CD4-positive, alpha-beta memory T cell (primary cell): ENCODE measurements at regions not wholly inside any gene's neighbourhood (a gene's known extent, or its start where the extent isn't known, plus 50 kb on each side); places are given as distances from the start of the nearest gene placed in this dataset.

Experiments used
- CTCF ChIA-PET: fragments of 350-600 bp; sonication (Branson Sonifier 250); formaldehyde crosslinking; loops from one replicate; lab custom pipeline; 2021; ENCODE audit warnings: inconsistent platforms; ENCODE audit not compliant: partially characterized antibody; lab: Charles Lee
- POLR2A ChIA-PET: fragments of 350-600 bp; sonication (Branson Sonifier 250); formaldehyde crosslinking; loops from one replicate; lab custom pipeline; 2021; ENCODE audit not compliant: partially characterized antibody; lab: Charles Lee
- DNase-seq, 5 donors: peaks; one replicate each; pipeline versions ENCODE4 v3.0.0 to v3.0.0-alpha.2; 2020 to 2022; ENCODE audit warnings: mixed read lengths in 1 of 5
- H3K27ac ChIP-seq: one replicate; pipeline ENCODE4 v1.7.0; 2013; ENCODE audit warnings: low read depth, low read length
- H3K27me3 ChIP-seq: 2 replicates; pipeline ENCODE4 v1.7.0; 2013; ENCODE audit warnings: mild to moderate bottlenecking, low read length, moderate library complexity; ENCODE audit not compliant: insufficient read depth
- H3K36me3 ChIP-seq: 2 replicates; pipeline ENCODE4 v1.7.0; 2013; ENCODE audit warnings: mild to moderate bottlenecking, low read length, moderate library complexity; ENCODE audit not compliant: insufficient read depth
- H3K4me1 ChIP-seq: 2 replicates; pipeline ENCODE4 v1.7.0; 2013; ENCODE audit warnings: mild to moderate bottlenecking, low read length, moderate library complexity; ENCODE audit not compliant: insufficient read depth
- H3K4me3 ChIP-seq, 2 donors: one replicate each; pipeline ENCODE4 v1.7.0; 2013; ENCODE audit warnings: low read length in 2 of 2, mild to moderate bottlenecking in 1 of 2
- H3K9me3 ChIP-seq, 2 donors: one replicate each; pipeline ENCODE4 v1.7.0; 2013; ENCODE audit warnings: low read length in 2 of 2, control low read depth in 1 of 2; ENCODE audit not compliant: control insufficient read depth in 1 of 2
- H3K27ac Mint-ChIP-seq, 7 donors: one replicate each; pipeline ENCODE4 v1.8.0; 2020 to 2021; ENCODE audit warnings: mixed read lengths in 7 of 7, mild to moderate bottlenecking in 6 of 7, inconsistent platforms in 3 of 7, moderate library complexity in 3 of 7
- H3K27me3 Mint-ChIP-seq, 2 donors: one replicate each; pipeline ENCODE4 v1.8.0; 2020 to 2021; ENCODE audit warnings: mixed read lengths in 2 of 2
- H3K36me3 Mint-ChIP-seq, 2 donors: one replicate each; pipeline ENCODE4 v1.8.0; 2020 to 2021; ENCODE audit warnings: mixed read lengths in 2 of 2, inconsistent platforms in 1 of 2, mild to moderate bottlenecking in 1 of 2
- H3K4me1 Mint-ChIP-seq, 4 donors: one replicate each; pipeline ENCODE4 v1.8.0; 2020 to 2021; ENCODE audit warnings: mixed read lengths in 4 of 4, mild to moderate bottlenecking in 1 of 4
- H3K4me3 Mint-ChIP-seq, 8 donors: one replicate each; pipeline ENCODE4 v1.8.0; 2020 to 2021; ENCODE audit warnings: mixed read lengths in 8 of 8, mild to moderate bottlenecking in 7 of 8, moderate library complexity in 6 of 8, inconsistent platforms in 3 of 8
- H3K9me3 Mint-ChIP-seq, 8 donors: one replicate each; pipeline ENCODE4 v1.8.0; 2020 to 2021; ENCODE audit warnings: mixed read lengths in 8 of 8, mild to moderate bottlenecking in 5 of 8, inconsistent platforms in 3 of 8, moderate library complexity in 1 of 8
- intact Hi-C: fragments of 100-400 bp; cut with micrococcal nuclease; formaldehyde crosslinking; loops from one replicate; pipeline ENCODE4 v1.15.1; 2023

- Histone ChIP-seq H3K36me3 (no peaks in the 10 kb centered on the region), H3K27me3 (no peaks in the 10 kb centered on the region), H3K27ac (no peak overlapping the region), H3K4me3 (no peak overlapping the region), H3K9me3 (no peaks in the 10 kb centered on the region), H3K4me1 (no peaks in the 10 kb centered on the region)
- peaks cover 0 to 8% of the 10 kb centered on the region in 2 donors for H3K36me3 Mint-ChIP-seq
- no peaks in the 10 kb centered on the region for H3K9me3 Mint-ChIP-seq
- CTCF ChIA-PET, result interaction anchor here (1.6 to 2.8 kb wide), 2 partner anchors 8 to 10 kb away, joined by 6 to 18 read pairs; no protein-coding TSS in a partner anchor
- DNase-seq, result no peak
- no peak overlapping the region for H3K4me3 Mint-ChIP-seq
- no peaks in the 10 kb centered on the region for H3K4me1 Mint-ChIP-seq
- POLR2A ChIA-PET, result no interaction called here
- no peak overlapping the region for H3K27ac Mint-ChIP-seq
- intact Hi-C loops, result no loop called here
- peaks cover 0 to under 1% of the 10 kb centered on the region in 2 donors for H3K27me3 Mint-ChIP-seq
These were observed 109.0 kb upstream of the IPO9 start for GRCh38 chr1:201719812-201720521.

GRCh38 chr1:201720522-201720844, 108.5 kb upstream of the IPO9 start:
- no peaks in the 10 kb centered on the region for H3K27me3 ChIP-seq
- H3K4me1 Mint-ChIP-seq, result no peaks in the 10 kb centered on the region
- no peak overlapping the region for H3K27ac Mint-ChIP-seq
- H3K27ac ChIP-seq, result no peak overlapping the region
- no peak overlapping the region for H3K4me3 ChIP-seq
- ChIA-PET CTCF (interaction anchor here (1.6 to 2.8 kb wide), 2 partner anchors 8 to 11 kb away, joined by 6 to 18 read pairs; no protein-coding TSS in a partner anchor), POLR2A (no interaction called here)
- peaks cover 0 to 3% of the 10 kb centered on the region in 2 donors for H3K27me3 Mint-ChIP-seq
- no peaks in the 10 kb centered on the region for H3K9me3 Mint-ChIP-seq
- H3K4me3 Mint-ChIP-seq, result no peak overlapping the region
- intact Hi-C loops, result no loop called here
- peaks cover 0 to 8% of the 10 kb centered on the region in 2 donors for H3K36me3 Mint-ChIP-seq
- DNase-seq, result no peak
- no peaks in the 10 kb centered on the region for H3K4me1 ChIP-seq
- no peaks in the 10 kb centered on the region for H3K9me3 ChIP-seq
- no peaks in the 10 kb centered on the region for H3K36me3 ChIP-seq

DNA sequence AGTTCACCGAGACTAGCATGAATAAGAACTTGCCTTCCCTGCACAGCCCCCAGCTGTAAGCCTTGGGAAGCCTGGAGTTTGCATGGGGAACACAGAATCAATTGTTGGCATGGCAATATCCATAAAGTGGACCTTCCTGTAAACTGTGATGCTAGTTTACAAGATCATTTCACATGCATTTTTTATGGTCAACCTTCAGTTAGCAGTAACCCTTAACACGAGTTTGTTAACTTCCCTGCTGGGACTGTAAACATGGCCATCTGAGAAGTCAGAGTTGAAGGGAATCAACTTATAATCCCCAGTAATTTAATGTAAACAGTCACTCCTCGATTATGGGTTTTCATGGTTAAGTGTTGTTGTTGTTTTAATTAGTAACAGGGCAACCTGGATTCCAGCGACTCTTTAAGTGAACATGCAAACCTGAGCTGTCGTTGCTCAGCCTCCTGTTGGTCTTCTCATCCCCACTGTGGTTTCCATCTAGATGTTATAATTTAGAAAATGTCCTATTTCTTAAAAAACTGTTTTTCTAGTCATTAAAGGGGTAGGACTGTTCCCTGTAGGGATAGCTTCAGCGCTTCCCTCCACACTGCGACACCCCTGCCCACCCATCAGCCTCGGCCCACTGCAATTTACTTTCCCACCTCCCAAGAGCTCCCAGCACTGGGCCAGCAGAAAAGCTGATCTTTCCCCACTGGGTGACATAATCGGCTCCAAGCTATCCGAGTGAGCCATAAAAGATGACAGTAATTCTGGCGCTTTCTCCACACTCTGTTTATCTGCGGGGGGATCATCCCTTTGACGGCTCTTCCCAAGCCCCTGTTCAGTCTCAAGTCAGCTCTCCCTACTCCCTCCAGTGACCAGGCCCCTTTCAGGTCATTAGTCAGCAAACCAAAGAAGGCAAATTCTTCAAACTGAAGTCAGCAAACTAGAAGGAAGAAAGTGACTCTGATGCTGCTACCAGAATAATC, 107.6 kb upstream of the IPO9 start:
- Mint-ChIP-seq H3K27ac (no peak overlapping the region), H3K9me3 (no peaks in the 10 kb centered on the region), H3K27me3 (peaks cover 0 to 3% of the 10 kb centered on the region in 2 donors), H3K36me3 (peaks cover 0 to 8% of the 10 kb centered on the region in 2 donors), H3K4me1 (no peaks in the 10 kb centered on the region), H3K4me3 (no peak overlapping the region)
- Histone ChIP-seq H3K27ac (no peak overlapping the region), H3K4me1 (no peaks in the 10 kb centered on the region), H3K36me3 (no peaks in the 10 kb centered on the region), H3K27me3 (no peaks in the 10 kb centered on the region), H3K9me3 (no peaks in the 10 kb centered on the region), H3K4me3 (no peak overlapping the region)
- ChIA-PET POLR2A (no interaction called here), CTCF (interaction anchor here (0.8 to 2.8 kb wide), 4 partner anchors 9 to 31 kb away, joined by 3 to 18 read pairs (median 4); no protein-coding TSS in a partner anchor)
- DNase-seq, result no peak
- intact Hi-C loops, result no loop called here

- intact Hi-C loops, result no loop called here
These were observed 104.8 kb upstream of the IPO9 start for GRCh38 chr1:201724039-201724765.

DNA sequence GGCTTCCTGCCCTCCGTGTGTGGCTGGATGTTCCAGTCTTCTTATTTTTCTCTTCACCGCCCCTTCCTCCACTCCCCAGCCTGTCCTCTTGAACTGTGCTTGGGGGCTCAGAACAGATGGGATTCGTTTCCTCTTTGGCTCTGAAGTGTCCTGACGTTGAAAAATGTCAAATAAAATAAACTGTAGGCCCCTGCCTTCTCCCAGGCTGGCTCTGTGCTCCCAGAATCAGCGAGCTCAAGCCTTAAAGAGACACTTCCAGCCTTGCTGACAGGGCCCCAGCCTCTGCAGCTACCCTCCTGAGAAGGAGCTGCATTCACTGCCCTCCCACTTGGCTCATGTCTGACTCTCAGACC, 104.2 kb upstream of the IPO9 start:
- H3K4me3 Mint-ChIP-seq, result no peak overlapping the region
- H3K4me3 ChIP-seq, result no peak overlapping the region
- no peak overlapping the region for H3K27ac ChIP-seq
- H3K9me3 ChIP-seq, result no peaks in the 10 kb centered on the region
- H3K4me1 Mint-ChIP-seq, result no peaks in the 10 kb centered on the region
- ChIA-PET POLR2A (no interaction called here), CTCF (interaction anchor here (1.1 kb wide), 1 partner anchor 12 kb away, joined by 4 read pairs; no protein-coding TSS in a partner anchor)
- DNase-seq, result no peak
- intact Hi-C loops, result no loop called here
- no peaks in the 10 kb centered on the region for H3K27me3 ChIP-seq
- H3K27me3 Mint-ChIP-seq, result peaks cover 9 to 13% of the 10 kb centered on the region in 2 donors
- H3K9me3 Mint-ChIP-seq, result no peaks in the 10 kb centered on the region
- no peaks in the 10 kb centered on the region for H3K4me1 ChIP-seq
- H3K36me3 ChIP-seq, result no peaks in the 10 kb centered on the region
- H3K36me3 Mint-ChIP-seq, result no peaks in the 10 kb centered on the region
- H3K27ac Mint-ChIP-seq, result no peak overlapping the region

More at GRCh38 chr1:201724039-201724765, 104.8 kb upstream of the IPO9 start:
- Mint-ChIP-seq H3K4me3 (no peak overlapping the region), H3K27ac (no peak overlapping the region), H3K9me3 (no peaks in the 10 kb centered on the region), H3K36me3 (peaks cover 0 to 2% of the 10 kb centered on the region in 2 donors), H3K4me1 (no peaks in the 10 kb centered on the region), H3K27me3 (peaks cover 9 to 13% of the 10 kb centered on the region in 2 donors)
- Histone ChIP-seq H3K27me3 (no peaks in the 10 kb centered on the region), H3K9me3 (no peaks in the 10 kb centered on the region), H3K4me1 (no peaks in the 10 kb centered on the region), H3K4me3 (no peak overlapping the region), H3K27ac (no peak overlapping the region), H3K36me3 (no peaks in the 10 kb centered on the region)
- ChIA-PET CTCF (interaction anchor here (0.8 to 1.3 kb wide), 4 partner anchors 11 to 68 kb away, joined by 3 to 5 read pairs (median 4); no protein-coding TSS in a partner anchor), POLR2A (no interaction called here)
- DNase-seq, result no peak

DNA sequence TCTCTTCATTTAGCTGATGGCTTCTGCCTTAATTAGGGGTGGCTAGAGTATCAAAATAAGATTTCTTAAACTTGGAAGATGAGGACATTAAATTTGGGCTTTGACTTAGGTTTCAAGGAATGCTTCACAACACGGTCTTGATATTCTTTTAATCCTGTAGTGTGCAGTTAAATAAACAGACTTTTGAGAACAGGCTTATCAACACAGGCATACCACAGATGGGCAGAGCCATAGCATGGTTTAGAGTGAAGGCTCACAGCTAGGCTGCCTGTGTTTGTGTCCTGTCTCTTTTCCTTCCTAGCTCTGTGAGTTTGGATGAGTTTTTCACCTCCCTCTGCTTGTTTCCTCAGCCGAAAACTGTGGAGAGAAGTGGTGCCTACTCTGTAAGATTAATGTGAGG, 102.3 kb upstream of the IPO9 start:
- Mint-ChIP-seq H3K9me3 (no peaks in the 10 kb centered on the region), H3K4me3 (no peak overlapping the region), H3K27ac (no peak overlapping the region), H3K4me1 (no peaks in the 10 kb centered on the region), H3K36me3 (no peaks in the 10 kb centered on the region), H3K27me3 (peaks cover 16 to 23% of the 10 kb centered on the region in 2 donors)
- ChIA-PET CTCF (no interaction called here), POLR2A (no interaction called here)
- Histone ChIP-seq H3K27me3 (no peaks in the 10 kb centered on the region), H3K27ac (no peak overlapping the region), H3K9me3 (no peaks in the 10 kb centered on the region), H3K4me1 (no peaks in the 10 kb centered on the region), H3K36me3 (no peaks in the 10 kb centered on the region), H3K4me3 (no peak overlapping the region)
- intact Hi-C loops, result no loop called here
- DNase-seq, result no peak
